ENCODE measurements at regions not wholly inside any gene's neighbourhood (a gene's known extent, or its start where the extent isn't known, plus 50 kb on each side); places are given as distances from the start of the nearest gene placed in this dataset.

DNA sequence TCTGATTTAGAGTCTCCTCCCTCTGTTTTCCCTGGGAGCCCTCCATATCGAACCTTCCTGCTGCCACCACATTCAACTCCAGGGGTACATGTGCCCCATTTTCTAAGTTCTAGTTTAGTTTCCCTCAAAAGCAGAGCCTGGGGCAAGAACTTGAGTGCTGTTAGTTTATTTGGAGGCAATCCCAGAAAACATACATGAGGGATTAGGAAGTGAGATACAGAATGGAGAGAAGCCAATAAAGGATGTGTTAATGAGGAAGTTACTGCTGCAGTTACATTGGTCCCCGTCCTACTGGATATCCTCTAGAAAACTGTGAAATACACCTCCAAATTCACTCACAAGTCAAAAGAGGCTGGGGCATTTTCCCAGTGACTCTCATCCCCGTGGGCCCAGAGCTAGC is 159.4 kb upstream of the SMARCA2 start:
- Histone ChIP-seq H3K27ac (ENCODE audit: insufficient read depth in 1 of 2, low read depth in 1 of 2, low read length in 2 of 2, poor library complexity in 1 of 2, severe bottlenecking in 2 of 2) (no peak overlapping the region), H3K4me3 (ENCODE audit: control insufficient read depth in 1 of 7, extremely low read depth in 1 of 7, insufficient read depth in 4 of 7, low read depth in 2 of 7, low read length in 6 of 7) (no peak overlapping the region), H3K4me1 (ENCODE audit: control extremely low read depth in 1 of 4, control insufficient read depth in 4 of 4, insufficient read depth in 4 of 4, low read length in 3 of 4) (no peaks in the 10 kb centered on the region), H3K27me3 (replicated peaks in 2 of 5; ENCODE audit: control insufficient read depth in 4 of 5, insufficient read depth in 5 of 5, low read length in 4 of 5) (peaks cover 0 to 3% (median 0%) of the 10 kb centered on the region in 5 experiments), H3K36me3 (ENCODE audit: control insufficient read depth in 4 of 4, insufficient read depth in 4 of 4, low read length in 3 of 4) (no peaks in the 10 kb centered on the region), H3K9me3 (ENCODE audit: control extremely low read depth in 1 of 5, control insufficient read depth in 4 of 5, insufficient read depth in 2 of 5, low read depth in 1 of 5, low read length in 4 of 5) (peaks cover 0 to 3% (median 0%) of the 10 kb centered on the region in 5 experiments)
- POLR2A ChIA-PET = no interaction called here
- DNase-seq = no peak
- CTCF ChIA-PET = no interaction called here
- WGBS (ENCODE audit: insufficient coverage) = 100% methylated on average over 2 of the region's 3 CpGs

DNA sequence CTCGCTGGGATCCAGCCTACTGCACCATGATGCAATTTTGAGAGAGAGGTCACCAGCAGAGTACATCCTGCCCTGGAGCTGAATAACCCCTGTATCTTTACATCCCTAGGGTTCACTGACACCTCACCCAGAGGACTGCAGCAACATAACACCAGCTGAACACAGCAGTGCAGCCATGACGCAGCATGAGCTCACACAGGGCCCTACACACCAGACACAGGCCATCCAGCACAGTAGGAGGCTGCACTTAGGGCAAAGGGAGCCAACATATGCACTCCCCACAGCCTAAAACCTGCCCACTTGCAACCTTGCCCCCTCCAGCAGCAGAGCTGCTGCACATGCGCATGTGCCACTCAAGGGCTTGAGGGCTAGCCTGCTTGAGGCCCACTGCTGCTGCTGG is 157.3 kb upstream of the SMARCA2 start:
- POLR2A ChIA-PET = no interaction called here
- Histone ChIP-seq H3K36me3 (ENCODE audit: control insufficient read depth in 4 of 4, insufficient read depth in 4 of 4, low read length in 3 of 4) (no peaks in the 10 kb centered on the region), H3K9me3 (ENCODE audit: control extremely low read depth in 1 of 5, control insufficient read depth in 4 of 5, insufficient read depth in 2 of 5, low read depth in 1 of 5, low read length in 4 of 5) (peaks cover 0 to 4% (median 0%) of the 10 kb centered on the region in 5 experiments), H3K4me3 (ENCODE audit: control insufficient read depth in 1 of 7, extremely low read depth in 1 of 7, insufficient read depth in 4 of 7, low read depth in 2 of 7, low read length in 6 of 7) (no peak overlapping the region), H3K4me1 (ENCODE audit: control extremely low read depth in 1 of 4, control insufficient read depth in 4 of 4, insufficient read depth in 4 of 4, low read length in 3 of 4) (no peaks in the 10 kb centered on the region), H3K27me3 (replicated peaks in 2 of 5; ENCODE audit: control insufficient read depth in 4 of 5, insufficient read depth in 5 of 5, low read length in 4 of 5) (peaks cover 0 to 3% (median 0%) of the 10 kb centered on the region in 5 experiments), H3K27ac (ENCODE audit: insufficient read depth in 1 of 2, low read depth in 1 of 2, low read length in 2 of 2, poor library complexity in 1 of 2, severe bottlenecking in 2 of 2) (no peak overlapping the region)
- 58% methylated on average over 2 of the region's 3 CpGs for WGBS (ENCODE audit: insufficient coverage)
- no peak for DNase-seq
- CTCF ChIA-PET = no interaction called here

DNA sequence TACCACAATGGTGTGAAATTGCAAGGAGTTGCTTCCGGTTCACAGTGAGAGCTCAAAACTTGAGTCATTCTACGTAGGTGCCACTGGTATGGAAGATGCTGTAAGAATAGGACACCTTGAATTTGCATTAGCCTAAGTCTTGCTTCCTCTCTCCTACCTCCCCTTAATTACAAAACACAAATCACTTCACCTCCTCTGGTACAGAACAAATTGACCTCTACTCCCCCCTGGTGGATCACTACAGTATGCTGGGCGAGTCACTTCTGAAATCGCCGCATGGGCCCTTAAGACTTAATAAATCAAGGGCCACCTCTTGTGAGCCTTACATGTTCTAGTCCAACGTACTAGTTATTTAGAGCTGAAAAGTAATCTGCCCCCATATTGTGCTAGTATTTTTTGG is 145.3 kb upstream of the SMARCA2 start:
- DNase-seq = peak; percentile 10 to 38 (median 33)
- Histone ChIP-seq H3K9me3 (ENCODE audit: control extremely low read depth in 1 of 5, control insufficient read depth in 4 of 5, insufficient read depth in 2 of 5, low read depth in 1 of 5, low read length in 4 of 5) (no peaks in the 10 kb centered on the region), H3K4me1 (ENCODE audit: control extremely low read depth in 1 of 4, control insufficient read depth in 4 of 4, insufficient read depth in 4 of 4, low read length in 3 of 4) (no peaks in the 10 kb centered on the region), H3K36me3 (ENCODE audit: control insufficient read depth in 4 of 4, insufficient read depth in 4 of 4, low read length in 3 of 4) (no peaks in the 10 kb centered on the region), H3K27ac (ENCODE audit: insufficient read depth in 1 of 2, low read depth in 1 of 2, low read length in 2 of 2, poor library complexity in 1 of 2, severe bottlenecking in 2 of 2) (no peak overlapping the region), H3K4me3 (ENCODE audit: control insufficient read depth in 1 of 7, extremely low read depth in 1 of 7, insufficient read depth in 4 of 7, low read depth in 2 of 7, low read length in 6 of 7) (no peak overlapping the region), H3K27me3 (replicated peaks in 2 of 5; ENCODE audit: control insufficient read depth in 4 of 5, insufficient read depth in 5 of 5, low read length in 4 of 5) (peaks cover 0 to 10% (median 0%) of the 10 kb centered on the region in 5 experiments)
- 18% methylated on average over 3 of the region's 6 CpGs for WGBS (ENCODE audit: insufficient coverage)
- POLR2A ChIA-PET = no interaction called here
- CTCF ChIA-PET = interaction anchor here (1.0 kb wide), 1 partner anchor 13 kb away, joined by 3 read pairs; no protein-coding TSS in a partner anchor

DNA sequence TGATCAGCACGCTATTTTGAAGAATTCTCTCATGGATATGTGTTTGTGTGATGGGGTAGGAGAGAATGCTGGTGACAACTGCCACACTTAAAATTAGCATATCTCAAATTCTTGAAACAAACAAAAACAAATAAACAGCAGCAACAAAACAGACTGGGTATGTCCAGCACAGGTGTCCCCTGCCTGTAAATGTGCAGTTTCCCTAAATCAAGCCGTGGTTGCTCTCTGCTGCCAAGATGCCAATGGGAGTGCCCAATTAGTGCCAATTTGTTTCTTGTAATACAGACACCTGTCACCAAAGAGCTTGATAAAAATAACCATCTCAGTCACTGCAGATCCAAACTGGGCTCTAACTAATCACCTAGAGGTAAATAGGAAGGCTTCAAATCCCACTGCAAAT is 144.2 kb upstream of the SMARCA2 start:
- CTCF ChIA-PET = no interaction called here
- H3K9me3 ChIP-seq (ENCODE audit: control extremely low read depth in 1 of 5, control insufficient read depth in 4 of 5, insufficient read depth in 2 of 5, low read depth in 1 of 5, low read length in 4 of 5) = no peaks in the 10 kb centered on the region
- H3K36me3 ChIP-seq (ENCODE audit: control insufficient read depth in 4 of 4, insufficient read depth in 4 of 4, low read length in 3 of 4) = no peaks in the 10 kb centered on the region
- peaks cover 0 to 10% (median 0%) of the 10 kb centered on the region in 5 experiments for H3K27me3 ChIP-seq (replicated peaks in 2 of 5; ENCODE audit: control insufficient read depth in 4 of 5, insufficient read depth in 5 of 5, low read length in 4 of 5)
- 82% methylated on average over 1 of the region's 2 CpGs for WGBS (ENCODE audit: insufficient coverage)
- H3K27ac ChIP-seq (ENCODE audit: insufficient read depth in 1 of 2, low read depth in 1 of 2, low read length in 2 of 2, poor library complexity in 1 of 2, severe bottlenecking in 2 of 2) = no peak overlapping the region
- H3K4me1 ChIP-seq (ENCODE audit: control extremely low read depth in 1 of 4, control insufficient read depth in 4 of 4, insufficient read depth in 4 of 4, low read length in 3 of 4) = no peaks in the 10 kb centered on the region
- no peak overlapping the region for H3K4me3 ChIP-seq (ENCODE audit: control insufficient read depth in 1 of 7, extremely low read depth in 1 of 7, insufficient read depth in 4 of 7, low read depth in 2 of 7, low read length in 6 of 7)
- DNase-seq = no peak
- POLR2A ChIA-PET = no interaction called here

DNA sequence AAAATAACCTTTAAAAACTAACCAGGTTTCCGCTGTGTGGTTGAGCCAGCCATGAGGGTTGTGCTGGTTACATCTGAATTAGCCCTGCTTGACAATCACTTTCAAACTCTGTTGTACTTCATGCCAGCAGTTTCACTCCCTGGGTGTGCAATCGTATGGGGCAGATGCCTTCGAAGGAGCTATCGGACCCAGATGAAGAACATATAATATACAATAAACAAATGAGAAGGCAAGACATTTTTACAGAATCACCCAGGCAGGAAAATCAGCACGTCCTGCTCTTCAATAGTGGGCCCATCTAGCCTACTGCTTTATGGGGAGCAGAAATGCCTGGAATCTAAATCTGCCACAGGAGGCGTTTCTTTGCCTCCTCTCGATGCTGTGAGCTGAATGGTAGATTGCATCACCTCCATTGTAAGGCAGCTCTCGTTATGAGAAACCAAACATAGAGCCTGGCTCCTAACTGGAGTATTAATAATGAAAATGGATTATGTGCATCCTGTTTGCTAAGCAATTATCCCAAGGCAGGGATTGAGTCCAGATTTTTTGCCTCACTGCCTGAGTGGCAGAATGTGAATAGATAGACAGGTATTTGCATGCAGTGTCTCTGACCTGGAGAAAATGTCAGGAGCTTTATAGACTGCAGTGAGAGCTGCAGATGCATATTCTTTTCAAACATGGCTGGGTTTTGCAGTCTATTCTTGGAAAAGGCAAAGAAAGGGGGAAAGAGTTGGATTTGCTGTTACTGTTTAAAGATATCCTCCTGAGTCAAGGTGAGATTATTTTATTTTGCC is 143.3 kb upstream of the SMARCA2 start:
- DNase-seq = no peak
- H3K27ac ChIP-seq (ENCODE audit: insufficient read depth in 1 of 2, low read depth in 1 of 2, low read length in 2 of 2, poor library complexity in 1 of 2, severe bottlenecking in 2 of 2) = no peak overlapping the region
- no peaks in the 10 kb centered on the region for H3K4me1 ChIP-seq (ENCODE audit: control extremely low read depth in 1 of 4, control insufficient read depth in 4 of 4, insufficient read depth in 4 of 4, low read length in 3 of 4)
- 14% methylated on average over 3 of the region's 8 CpGs for WGBS (ENCODE audit: insufficient coverage)
- no peaks in the 10 kb centered on the region for H3K36me3 ChIP-seq (ENCODE audit: control insufficient read depth in 4 of 4, insufficient read depth in 4 of 4, low read length in 3 of 4)
- POLR2A ChIA-PET = no interaction called here
- no peaks in the 10 kb centered on the region for H3K9me3 ChIP-seq (ENCODE audit: control extremely low read depth in 1 of 5, control insufficient read depth in 4 of 5, insufficient read depth in 2 of 5, low read depth in 1 of 5, low read length in 4 of 5)
- CTCF ChIA-PET = no interaction called here
- H3K4me3 ChIP-seq (ENCODE audit: control insufficient read depth in 1 of 7, extremely low read depth in 1 of 7, insufficient read depth in 4 of 7, low read depth in 2 of 7, low read length in 6 of 7) = no peak overlapping the region
- peaks cover 0 to 10% (median 0%) of the 10 kb centered on the region in 5 experiments for H3K27me3 ChIP-seq (replicated peaks in 2 of 5; ENCODE audit: control insufficient read depth in 4 of 5, insufficient read depth in 5 of 5, low read length in 4 of 5)

DNA sequence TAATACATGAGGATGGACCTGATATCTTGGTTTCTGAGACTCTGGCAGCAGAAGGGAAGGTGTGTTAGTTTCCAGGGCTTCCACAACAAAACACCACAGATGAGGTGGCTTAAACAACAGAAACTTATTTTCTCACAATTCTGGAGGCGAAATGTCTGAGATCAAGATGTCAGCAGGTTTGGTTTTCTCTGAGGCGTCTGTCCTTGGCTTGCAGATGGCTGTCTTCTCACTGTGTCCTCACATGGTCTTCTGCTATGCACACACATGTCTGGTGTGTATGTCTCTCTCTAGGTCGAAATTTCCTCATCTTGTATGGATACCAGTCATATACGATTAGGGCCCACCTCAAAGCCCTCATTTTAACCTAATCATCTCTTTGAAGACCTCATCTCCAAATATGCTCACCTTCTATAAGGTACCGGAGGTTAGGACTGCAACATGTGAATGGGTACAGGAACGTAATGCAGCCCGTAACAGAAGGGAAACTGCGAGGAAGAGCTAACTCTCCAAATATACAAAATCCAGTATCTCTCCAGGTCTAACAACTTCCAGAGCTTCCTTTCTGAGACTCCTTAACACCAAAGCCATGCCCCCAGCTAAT is 139.8 kb upstream of the SMARCA2 start:
- ChIA-PET POLR2A (no interaction called here), CTCF (no interaction called here)
- Histone ChIP-seq H3K36me3 (ENCODE audit: control insufficient read depth in 4 of 4, insufficient read depth in 4 of 4, low read length in 3 of 4) (no peaks in the 10 kb centered on the region), H3K9me3 (ENCODE audit: control extremely low read depth in 1 of 5, control insufficient read depth in 4 of 5, insufficient read depth in 2 of 5, low read depth in 1 of 5, low read length in 4 of 5) (no peaks in the 10 kb centered on the region), H3K4me1 (ENCODE audit: control extremely low read depth in 1 of 4, control insufficient read depth in 4 of 4, insufficient read depth in 4 of 4, low read length in 3 of 4) (no peaks in the 10 kb centered on the region), H3K4me3 (ENCODE audit: control insufficient read depth in 1 of 7, extremely low read depth in 1 of 7, insufficient read depth in 4 of 7, low read depth in 2 of 7, low read length in 6 of 7) (no peak overlapping the region), H3K27ac (ENCODE audit: insufficient read depth in 1 of 2, low read depth in 1 of 2, low read length in 2 of 2, poor library complexity in 1 of 2, severe bottlenecking in 2 of 2) (no peak overlapping the region), H3K27me3 (replicated peaks in 2 of 5; ENCODE audit: control insufficient read depth in 4 of 5, insufficient read depth in 5 of 5, low read length in 4 of 5) (peaks cover 0 to 8% (median 0%) of the 10 kb centered on the region in 5 experiments)
- no peak for DNase-seq
- 100% methylated on average over 5 of the region's 8 CpGs for WGBS (ENCODE audit: insufficient coverage)

DNA sequence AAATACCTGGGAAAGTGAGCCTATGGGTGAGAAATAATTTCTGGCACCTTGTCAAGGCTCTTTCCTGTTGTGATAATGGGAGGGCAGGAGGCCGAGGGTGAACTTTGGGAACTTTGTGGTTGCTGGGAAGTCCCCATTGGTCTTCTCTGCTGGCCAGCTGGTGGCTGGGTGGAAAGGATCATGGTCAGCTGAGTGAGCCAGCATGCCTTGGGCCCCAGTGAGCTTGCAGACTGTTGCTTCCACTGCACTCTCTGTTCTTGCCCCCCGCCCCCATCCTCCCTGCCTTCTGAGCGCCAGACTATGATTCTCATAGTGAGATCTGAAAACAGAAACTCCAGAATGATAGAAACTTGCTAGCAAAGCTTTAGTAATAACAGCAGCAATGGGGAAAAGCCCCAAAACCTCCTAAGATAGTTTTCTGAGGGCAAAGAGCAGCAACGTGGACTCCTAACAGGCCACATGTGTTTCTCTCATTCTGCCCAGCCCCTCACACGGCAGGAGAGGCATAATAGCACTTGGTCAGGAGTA is 139.2 kb upstream of the SMARCA2 start:
- WGBS (ENCODE audit: insufficient coverage) = 75% methylated on average over 5 of the region's 5 CpGs
- no peaks in the 10 kb centered on the region for H3K9me3 ChIP-seq (ENCODE audit: control extremely low read depth in 1 of 5, control insufficient read depth in 4 of 5, insufficient read depth in 2 of 5, low read depth in 1 of 5, low read length in 4 of 5)
- no peak overlapping the region for H3K27ac ChIP-seq (ENCODE audit: insufficient read depth in 1 of 2, low read depth in 1 of 2, low read length in 2 of 2, poor library complexity in 1 of 2, severe bottlenecking in 2 of 2)
- H3K4me1 ChIP-seq (ENCODE audit: control extremely low read depth in 1 of 4, control insufficient read depth in 4 of 4, insufficient read depth in 4 of 4, low read length in 3 of 4) = no peaks in the 10 kb centered on the region
- POLR2A ChIA-PET = no interaction called here
- no peak overlapping the region for H3K4me3 ChIP-seq (ENCODE audit: control insufficient read depth in 1 of 7, extremely low read depth in 1 of 7, insufficient read depth in 4 of 7, low read depth in 2 of 7, low read length in 6 of 7)
- H3K36me3 ChIP-seq (ENCODE audit: control insufficient read depth in 4 of 4, insufficient read depth in 4 of 4, low read length in 3 of 4) = no peaks in the 10 kb centered on the region
- no peak for DNase-seq
- CTCF ChIA-PET = no interaction called here
- peaks cover 0 to 8% (median 0%) of the 10 kb centered on the region in 5 experiments for H3K27me3 ChIP-seq (replicated peaks in 2 of 5; ENCODE audit: control insufficient read depth in 4 of 5, insufficient read depth in 5 of 5, low read length in 4 of 5)

Measured in common myeloid progenitor, CD34-positive (primary cell).